Effector memory CD8-positive, alpha-beta T cell (primary cell): ENCODE measurements at regions not wholly inside any gene's neighbourhood (a gene's known extent, or its start where the extent isn't known, plus 50 kb on each side); places are given as distances from the start of the nearest gene placed in this dataset.

Source experiments
- ATAC-seq: fragments of 150-1000 bp; cut with Tn5 transposase; replicated peaks from 2 replicates; pipeline ENCODE4 v1.10.0; 2021; ENCODE audit warnings: mild to moderate bottlenecking, moderate library complexity
- DNase-seq, 3 experiments: peaks; one replicate each; pipeline ENCODE4 v3.0.0; 2021
- H3K27ac Mint-ChIP-seq, 2 donors: one replicate each; pipeline ENCODE4 v1.8.0; 2022; ENCODE audit warnings: mild to moderate bottlenecking in 2 of 2, mixed read lengths in 2 of 2, moderate library complexity in 2 of 2
- H3K27me3 Mint-ChIP-seq, 2 donors: one replicate each; pipeline ENCODE4 v1.8.0; 2022; ENCODE audit warnings: mixed read lengths in 2 of 2
- H3K36me3 Mint-ChIP-seq: one replicate; pipeline ENCODE4 v1.8.0; 2022; ENCODE audit warnings: mild to moderate bottlenecking, moderate library complexity, mixed read lengths; ENCODE audit not compliant: insufficient read depth
- H3K4me1 Mint-ChIP-seq, 2 donors: one replicate each; pipeline ENCODE4 v1.8.0; 2022; ENCODE audit warnings: low read depth in 2 of 2, mixed read lengths in 2 of 2
- H3K4me3 Mint-ChIP-seq, 2 donors: one replicate each; pipeline ENCODE4 v1.8.0; 2022; ENCODE audit warnings: mild to moderate bottlenecking in 2 of 2, mixed read lengths in 2 of 2, moderate library complexity in 2 of 2
- H3K9me3 Mint-ChIP-seq, 2 donors: one replicate each; pipeline ENCODE4 v1.8.0; 2022; ENCODE audit warnings: mixed read lengths in 2 of 2

- peaks cover 0 to 6% of the 10 kb centered on the region in 2 donors for H3K9me3 Mint-ChIP-seq
- H3K27me3 Mint-ChIP-seq = no peaks in the 10 kb centered on the region
- no peaks in the 10 kb centered on the region for H3K36me3 Mint-ChIP-seq
- no peaks in the 10 kb centered on the region for H3K4me1 Mint-ChIP-seq
- DNase-seq = no peak
- no peak overlapping the region for H3K4me3 Mint-ChIP-seq
- no peak overlapping the region for H3K27ac Mint-ChIP-seq
- ATAC-seq = no peak
These were observed 810.1 kb upstream of the POU3F3 start for GRCh38 chr2:104043864-104044263.

GRCh38 chr2:104045071-104045470 is 808.8 kb upstream of the POU3F3 start:
- no peak overlapping the region for H3K27ac Mint-ChIP-seq
- H3K4me1 Mint-ChIP-seq = no peaks in the 10 kb centered on the region

GRCh38 chr2:104046466-104046865 is 807.4 kb upstream of the POU3F3 start:
- no peak for ATAC-seq
- no peaks in the 10 kb centered on the region for H3K4me1 Mint-ChIP-seq
- H3K9me3 Mint-ChIP-seq = peaks cover 10 to 13% of the 10 kb centered on the region in 2 donors
- no peak for DNase-seq
- no peaks in the 10 kb centered on the region for H3K36me3 Mint-ChIP-seq
- H3K27me3 Mint-ChIP-seq = no peaks in the 10 kb centered on the region
- no peak overlapping the region for H3K4me3 Mint-ChIP-seq
- H3K27ac Mint-ChIP-seq = no peak overlapping the region

More at GRCh38 chr2:104045071-104045470, 808.8 kb upstream of the POU3F3 start:
- H3K27me3 Mint-ChIP-seq = no peaks in the 10 kb centered on the region
- no peak overlapping the region for H3K4me3 Mint-ChIP-seq
- peaks cover 8 to 10% of the 10 kb centered on the region in 2 donors for H3K9me3 Mint-ChIP-seq
- no peak for DNase-seq
- ATAC-seq = no peak
- no peaks in the 10 kb centered on the region for H3K36me3 Mint-ChIP-seq

- Mint-ChIP-seq H3K27ac (no peak overlapping the region), H3K4me1 (no peaks in the 10 kb centered on the region), H3K27me3 (no peaks in the 10 kb centered on the region), H3K36me3 (no peaks in the 10 kb centered on the region), H3K4me3 (no peak overlapping the region), H3K9me3 (peaks cover 19 to 20% of the 10 kb centered on the region in 2 donors)
- DNase-seq (no peak), ATAC-seq (no peak)
These were observed 806.4 kb upstream of the POU3F3 start for GRCh38 chr2:104047516-104047915.

GRCh38 chr2:104049438-104049837 is 804.5 kb upstream of the POU3F3 start:
- no peak overlapping the region for H3K27ac Mint-ChIP-seq
- DNase-seq (no peak), ATAC-seq (no peak)
- no peaks in the 10 kb centered on the region for H3K27me3 Mint-ChIP-seq
- H3K4me1 Mint-ChIP-seq = no peaks in the 10 kb centered on the region
- H3K36me3 Mint-ChIP-seq = no peaks in the 10 kb centered on the region
- peaks cover 22 to 25% of the 10 kb centered on the region in 2 donors for H3K9me3 Mint-ChIP-seq
- H3K4me3 Mint-ChIP-seq = no peak overlapping the region

- peaks cover 22 to 25% of the 10 kb centered on the region in 2 donors for H3K9me3 Mint-ChIP-seq
- ATAC-seq (no peak), DNase-seq (no peak)
- no peaks in the 10 kb centered on the region for H3K27me3 Mint-ChIP-seq
- H3K4me3 Mint-ChIP-seq = no peak overlapping the region
- H3K36me3 Mint-ChIP-seq = no peaks in the 10 kb centered on the region
- H3K27ac Mint-ChIP-seq = no peak overlapping the region
- no peaks in the 10 kb centered on the region for H3K4me1 Mint-ChIP-seq
These were observed 803.9 kb upstream of the POU3F3 start for GRCh38 chr2:104049981-104050380.

GRCh38 chr2:104050656-104051242 is 803.2 kb upstream of the POU3F3 start:
- DNase-seq (no peak), ATAC-seq (no peak)
- H3K4me3 Mint-ChIP-seq = no peak overlapping the region
- no peaks in the 10 kb centered on the region for H3K27me3 Mint-ChIP-seq
- no peaks in the 10 kb centered on the region for H3K4me1 Mint-ChIP-seq
- no peaks in the 10 kb centered on the region for H3K36me3 Mint-ChIP-seq
- peaks cover 22 to 25% of the 10 kb centered on the region in 2 donors for H3K9me3 Mint-ChIP-seq
- H3K27ac Mint-ChIP-seq = no peak overlapping the region

- no peak overlapping the region for H3K27ac Mint-ChIP-seq
- no peak overlapping the region for H3K4me3 Mint-ChIP-seq
- no peaks in the 10 kb centered on the region for H3K27me3 Mint-ChIP-seq
- DNase-seq (no peak), ATAC-seq (no peak)
- peaks cover 19 to 25% of the 10 kb centered on the region in 2 donors for H3K9me3 Mint-ChIP-seq
- no peaks in the 10 kb centered on the region for H3K36me3 Mint-ChIP-seq
- no peaks in the 10 kb centered on the region for H3K4me1 Mint-ChIP-seq
These were observed 802.1 kb upstream of the POU3F3 start for GRCh38 chr2:104051766-104052165.

- H3K4me3 Mint-ChIP-seq = no peak overlapping the region
- ATAC-seq = no peak
- H3K4me1 Mint-ChIP-seq = no peaks in the 10 kb centered on the region
- H3K27ac Mint-ChIP-seq = no peak overlapping the region
- no peak for DNase-seq
- peaks cover 17 to 25% of the 10 kb centered on the region in 2 donors for H3K9me3 Mint-ChIP-seq
- no peaks in the 10 kb centered on the region for H3K27me3 Mint-ChIP-seq
- no peaks in the 10 kb centered on the region for H3K36me3 Mint-ChIP-seq
These were observed 801.6 kb upstream of the POU3F3 start for GRCh38 chr2:104052356-104052755.

- H3K27ac Mint-ChIP-seq = no peak overlapping the region
- no peaks in the 10 kb centered on the region for H3K36me3 Mint-ChIP-seq
- H3K4me3 Mint-ChIP-seq = no peak overlapping the region
- no peak for DNase-seq
- ATAC-seq = no peak
- no peaks in the 10 kb centered on the region for H3K4me1 Mint-ChIP-seq
- peaks cover 13 to 32% of the 10 kb centered on the region in 2 donors for H3K9me3 Mint-ChIP-seq
- no peaks in the 10 kb centered on the region for H3K27me3 Mint-ChIP-seq
These were observed 797.5 kb upstream of the POU3F3 start for GRCh38 chr2:104056451-104056850.

GRCh38 chr2:104068665-104069064 is 785.2 kb upstream of the POU3F3 start:
- DNase-seq (no peak), ATAC-seq (no peak)
- Mint-ChIP-seq H3K4me1 (no peaks in the 10 kb centered on the region), H3K27me3 (no peaks in the 10 kb centered on the region), H3K9me3 (peaks cover 0 to 2% of the 10 kb centered on the region in 2 donors), H3K36me3 (no peaks in the 10 kb centered on the region), H3K27ac (no peak overlapping the region), H3K4me3 (no peak overlapping the region)

- H3K4me1 Mint-ChIP-seq = no peaks in the 10 kb centered on the region
- DNase-seq (no peak), ATAC-seq (no peak)
- H3K9me3 Mint-ChIP-seq = peaks cover 0 to 3% of the 10 kb centered on the region in 2 donors
- H3K4me3 Mint-ChIP-seq = no peak overlapping the region
- H3K27me3 Mint-ChIP-seq = no peaks in the 10 kb centered on the region
- H3K27ac Mint-ChIP-seq = no peak overlapping the region
- H3K36me3 Mint-ChIP-seq = no peaks in the 10 kb centered on the region
These were observed 776.3 kb upstream of the POU3F3 start for GRCh38 chr2:104077573-104077972.

GRCh38 chr2:104078431-104079157 is 775.3 kb upstream of the POU3F3 start:
- ATAC-seq = no peak
- Mint-ChIP-seq H3K27ac (no peak overlapping the region), H3K4me1 (no peaks in the 10 kb centered on the region), H3K4me3 (no peak overlapping the region), H3K27me3 (no peaks in the 10 kb centered on the region), H3K36me3 (no peaks in the 10 kb centered on the region), H3K9me3 (peaks cover 5 to 6% of the 10 kb centered on the region in 2 donors)
- no peak for DNase-seq

- DNase-seq = no peak
- Mint-ChIP-seq H3K27ac (no peak overlapping the region), H3K9me3 (peaks cover 6 to 17% of the 10 kb centered on the region in 2 donors), H3K4me3 (no peak overlapping the region), H3K4me1 (no peaks in the 10 kb centered on the region), H3K27me3 (no peaks in the 10 kb centered on the region), H3K36me3 (no peaks in the 10 kb centered on the region)
- no peak for ATAC-seq
These were observed 765.2 kb upstream of the POU3F3 start for GRCh38 chr2:104088745-104089144.
